WTC11 (cell line): ENCODE measurements at regions not wholly inside any gene's neighbourhood (a gene's known extent, or its start where the extent isn't known, plus 50 kb on each side); places are given as distances from the start of the nearest gene placed in this dataset.
"Not testable (repeated sequence)": the region's sequence is repeated elsewhere in the genome, so short reads cannot be mapped to it uniquely, and the experiment has no call there.

Source experiments
- ARID4B ChIP-seq: sonication (generic); formaldehyde crosslinking; IDR thresholded peaks from 2 replicates; pipeline ENCODE4 v1.8.0; 2023; ENCODE audit warnings: missing genetic modification reagents, mild to moderate bottlenecking, borderline replicate concordance
- ATF3 ChIP-seq: sonication (generic); formaldehyde crosslinking; conservative IDR thresholded peaks from 2 replicates; pipeline ENCODE4 v1.8.1; 2022; ENCODE audit warnings: mild to moderate bottlenecking, missing genetic modification reagents
- ATF6 ChIP-seq: sonication (generic); formaldehyde crosslinking; IDR thresholded peaks from 2 replicates; pipeline ENCODE4 v1.8.1; 2023; ENCODE audit warnings: mild to moderate bottlenecking, missing genetic modification reagents
- CBFB ChIP-seq: sonication (generic); formaldehyde crosslinking; IDR thresholded peaks from 2 replicates; pipeline ENCODE4 v1.8.1; 2022; ENCODE audit warnings: mild to moderate bottlenecking, low read depth, missing genetic modification reagents
- CREB1 ChIP-seq: sonication (generic); formaldehyde crosslinking; IDR thresholded peaks from 2 replicates; pipeline ENCODE4 v1.8.0; 2023; ENCODE audit warnings: mild to moderate bottlenecking, missing genetic modification reagents
- CTCF ChIP-seq: fragments of 200-600 bp; IDR thresholded peaks from 2 replicates; pipeline ENCODE4 v1.8.0; 2022; ENCODE audit warnings: antibody characterized with exemption
- SP1 ChIP-seq: sonication (generic); formaldehyde crosslinking; conservative IDR thresholded peaks from 2 replicates; pipeline ENCODE4 v1.8.1; 2022; ENCODE audit warnings: missing genetic modification reagents
- TF ChIP-seq, protein P1 (sequence below): sonication (generic); formaldehyde crosslinking; IDR thresholded peaks from 2 replicates; pipeline ENCODE4 v1.8.0; 2023; ENCODE audit warnings: missing genetic modification reagents
- TF ChIP-seq, protein P2 (sequence below): sonication (generic); formaldehyde crosslinking; IDR thresholded peaks from 2 replicates; pipeline ENCODE4 v1.8.0; 2022; ENCODE audit warnings: mild to moderate bottlenecking, missing genetic modification reagents

DNA sequence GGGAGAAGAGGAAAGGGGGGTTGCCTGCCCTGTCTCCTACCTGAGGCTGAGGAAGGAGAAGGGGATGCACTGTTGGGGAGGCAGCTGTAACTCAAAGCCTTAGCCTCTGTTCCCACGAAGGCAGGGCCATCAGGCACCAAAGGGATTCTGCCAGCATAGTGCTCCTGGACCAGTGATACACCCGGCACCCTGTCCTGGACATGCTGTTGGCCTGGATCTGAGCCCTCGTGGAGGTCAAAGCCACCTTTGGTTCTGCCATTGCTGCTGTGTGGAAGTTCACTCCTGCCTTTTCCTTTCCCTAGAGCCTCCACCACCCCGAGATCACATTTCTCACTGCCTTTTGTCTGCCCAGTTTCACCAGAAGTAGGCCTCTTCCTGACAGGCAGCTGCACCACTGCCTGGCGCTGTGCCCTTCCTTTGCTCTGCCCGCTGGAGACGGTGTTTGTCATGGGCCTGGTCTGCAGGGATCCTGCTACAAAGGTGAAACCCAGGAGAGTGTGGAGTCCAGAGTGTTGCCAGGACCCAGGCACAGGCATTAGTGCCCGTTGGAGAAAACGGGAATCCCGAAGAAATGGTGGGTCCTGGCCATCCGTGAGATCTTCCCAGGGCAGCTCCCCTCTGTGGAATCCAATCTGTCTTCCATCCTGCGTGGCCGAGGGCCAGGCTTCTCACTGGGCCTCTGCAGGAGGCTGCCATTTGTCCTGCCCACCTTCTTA is 267.7 kb downstream of the OR4F29 start:
- TF ChIP-seq ATF3 (CRISPR knock-in tag); ATF6 (CRISPR knock-in tag); CTCF; ARID4B; CREB1 (CRISPR knock-in tag); SP1 (CRISPR knock-in tag); CBFB (CRISPR knock-in tag): not testable (repeated sequence)
- TF ChIP-seq, protein P1, sequence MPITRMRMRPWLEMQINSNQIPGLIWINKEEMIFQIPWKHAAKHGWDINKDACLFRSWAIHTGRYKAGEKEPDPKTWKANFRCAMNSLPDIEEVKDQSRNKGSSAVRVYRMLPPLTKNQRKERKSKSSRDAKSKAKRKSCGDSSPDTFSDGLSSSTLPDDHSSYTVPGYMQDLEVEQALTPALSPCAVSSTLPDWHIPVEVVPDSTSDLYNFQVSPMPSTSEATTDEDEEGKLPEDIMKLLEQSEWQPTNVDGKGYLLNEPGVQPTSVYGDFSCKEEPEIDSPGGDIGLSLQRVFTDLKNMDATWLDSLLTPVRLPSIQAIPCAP (CRISPR knock-in tag): not testable (repeated sequence)
- TF ChIP-seq, protein P2, sequence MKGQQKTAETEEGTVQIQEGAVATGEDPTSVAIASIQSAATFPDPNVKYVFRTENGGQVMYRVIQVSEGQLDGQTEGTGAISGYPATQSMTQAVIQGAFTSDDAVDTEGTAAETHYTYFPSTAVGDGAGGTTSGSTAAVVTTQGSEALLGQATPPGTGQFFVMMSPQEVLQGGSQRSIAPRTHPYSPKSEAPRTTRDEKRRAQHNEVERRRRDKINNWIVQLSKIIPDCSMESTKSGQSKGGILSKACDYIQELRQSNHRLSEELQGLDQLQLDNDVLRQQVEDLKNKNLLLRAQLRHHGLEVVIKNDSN (CRISPR knock-in tag): not testable (repeated sequence)
